T1000 (cell line): ENCODE measurements at regions not wholly inside any gene's neighbourhood (a gene's known extent, or its start where the extent isn't known, plus 50 kb on each side); places are given as distances from the start of the nearest gene placed in this dataset.

Experiments used
- DNase-seq: peaks from one replicate; lab custom pipeline; 2025; ENCODE audit warnings: mixed read lengths; lab: John Stamatoyannopoulos, UW

DNA sequence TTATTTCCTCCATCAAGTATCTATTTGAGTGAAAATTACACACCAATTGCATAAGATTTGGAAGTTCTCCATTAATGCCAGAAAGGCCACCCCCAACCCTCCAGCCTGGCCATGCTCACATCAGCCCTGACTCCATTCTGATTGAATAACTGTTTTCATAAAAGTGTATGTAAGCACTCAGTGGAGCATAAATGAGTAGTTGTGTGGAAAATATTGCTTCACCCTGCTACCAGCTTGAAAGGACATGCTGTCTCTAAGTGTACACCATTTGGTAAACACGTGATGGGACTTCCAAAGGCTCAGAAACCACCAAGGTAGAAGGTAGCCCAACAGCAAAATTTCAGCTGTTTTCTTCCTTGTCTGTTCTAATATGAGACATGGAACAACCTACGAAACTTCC is 393.8 kb downstream of the ZNF385D start:
- no peak for DNase-seq

DNA sequence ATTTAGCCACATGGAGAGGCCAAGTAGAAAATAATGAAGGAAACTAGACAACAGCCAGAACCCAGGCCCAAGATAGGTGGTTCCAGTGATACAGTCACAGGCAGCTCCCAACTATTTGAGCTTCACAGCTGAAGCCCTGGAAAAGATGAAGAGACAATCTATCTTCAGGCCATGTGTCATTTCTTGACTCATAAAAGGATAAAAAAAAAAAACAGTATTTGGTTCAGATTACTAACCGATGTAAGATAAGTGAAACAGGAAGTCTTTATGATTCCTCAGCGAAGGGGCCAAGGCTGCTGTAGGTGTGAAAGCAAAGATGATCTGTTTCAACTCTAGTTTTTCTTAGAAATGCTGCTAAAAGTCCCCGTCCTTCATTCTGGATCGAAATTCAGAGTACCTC is 394.6 kb downstream of the ZNF385D start:
- no peak for DNase-seq

DNA sequence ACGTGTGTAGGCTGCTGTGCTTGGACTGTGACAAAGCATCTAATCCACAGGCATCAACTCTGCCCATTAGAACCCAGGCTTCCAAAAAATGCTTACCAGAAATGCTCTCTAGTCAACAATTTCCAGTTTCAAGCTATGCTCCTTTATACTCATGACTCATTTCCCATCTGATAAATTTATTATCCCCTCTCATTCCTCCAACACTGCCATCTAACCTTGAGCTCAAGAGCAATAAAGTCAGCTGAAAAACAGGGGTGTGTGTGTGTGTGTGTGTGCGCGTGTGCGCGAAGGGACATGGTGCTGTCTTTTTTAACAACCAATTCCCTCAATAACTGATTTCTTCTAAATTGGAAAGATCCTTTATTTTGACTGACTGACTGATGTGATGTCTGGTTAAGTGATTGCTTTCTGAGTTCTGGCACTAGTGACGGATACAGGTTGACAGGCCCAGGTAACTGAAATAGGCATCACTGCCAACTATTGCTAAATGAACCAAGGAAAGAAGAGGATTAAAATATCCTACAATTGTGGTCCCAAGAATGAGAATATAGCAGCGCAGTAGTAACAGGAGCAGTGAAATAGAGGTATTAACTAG is 405.5 kb downstream of the ZNF385D start:
- DNase-seq, result no peak

DNA sequence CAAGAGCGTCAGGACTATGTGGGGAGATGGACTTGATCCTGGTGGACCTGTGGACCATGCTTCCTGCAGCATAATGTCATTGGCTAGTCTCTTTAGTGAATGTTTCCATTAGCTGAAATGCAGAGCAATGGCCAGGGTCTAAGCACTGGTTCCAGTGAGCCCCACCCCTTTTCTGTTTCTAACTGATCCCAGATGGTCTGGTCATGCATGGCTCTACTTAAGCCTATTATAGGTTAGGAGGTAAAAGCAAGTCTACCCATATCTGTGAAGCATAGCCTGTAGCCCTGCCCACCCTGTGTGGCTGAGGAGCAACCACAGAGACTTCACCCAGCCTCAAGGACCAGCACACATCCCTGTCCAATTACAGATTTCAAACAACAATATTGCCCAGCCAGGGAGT is 419.2 kb downstream of the ZNF385D start:
- no peak for DNase-seq

DNA sequence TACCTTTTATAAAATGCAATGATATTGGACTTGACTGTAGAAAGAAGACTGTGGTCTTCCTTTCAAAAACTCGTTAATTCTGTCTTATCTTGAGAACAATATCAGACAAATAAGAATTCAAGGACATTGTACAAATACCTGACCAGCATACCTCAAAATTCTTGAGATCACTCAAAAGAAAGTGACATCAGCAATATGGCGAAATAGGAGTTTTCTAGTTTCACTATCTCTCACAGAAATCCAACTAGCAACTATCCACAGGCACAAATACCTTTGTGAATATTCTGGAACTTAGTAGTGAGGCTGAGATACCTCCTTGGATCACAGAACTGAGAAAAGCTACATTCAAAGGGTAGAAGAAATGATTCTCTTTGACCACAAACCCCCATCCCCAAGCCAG is 419.7 kb downstream of the ZNF385D start:
- no peak for DNase-seq

DNA sequence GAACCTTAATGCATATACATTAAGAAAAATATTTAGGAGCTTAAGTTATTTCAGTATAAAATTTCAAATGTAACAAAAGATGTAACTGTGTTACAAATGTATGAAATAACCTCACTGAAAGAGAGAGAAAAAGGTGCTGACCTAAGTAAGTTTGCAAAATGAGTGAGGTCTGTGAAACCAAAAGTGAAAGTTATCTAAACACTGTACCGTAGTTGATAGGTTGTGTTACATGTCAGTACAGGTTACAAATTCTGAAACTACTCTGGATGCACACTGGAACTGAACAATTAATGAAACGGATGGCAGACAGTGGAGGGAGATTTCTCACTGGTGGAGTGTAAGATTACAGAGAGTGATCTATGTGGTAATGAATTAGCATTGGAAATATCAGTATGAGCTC is 420.7 kb downstream of the ZNF385D start:
- no peak for DNase-seq

DNA sequence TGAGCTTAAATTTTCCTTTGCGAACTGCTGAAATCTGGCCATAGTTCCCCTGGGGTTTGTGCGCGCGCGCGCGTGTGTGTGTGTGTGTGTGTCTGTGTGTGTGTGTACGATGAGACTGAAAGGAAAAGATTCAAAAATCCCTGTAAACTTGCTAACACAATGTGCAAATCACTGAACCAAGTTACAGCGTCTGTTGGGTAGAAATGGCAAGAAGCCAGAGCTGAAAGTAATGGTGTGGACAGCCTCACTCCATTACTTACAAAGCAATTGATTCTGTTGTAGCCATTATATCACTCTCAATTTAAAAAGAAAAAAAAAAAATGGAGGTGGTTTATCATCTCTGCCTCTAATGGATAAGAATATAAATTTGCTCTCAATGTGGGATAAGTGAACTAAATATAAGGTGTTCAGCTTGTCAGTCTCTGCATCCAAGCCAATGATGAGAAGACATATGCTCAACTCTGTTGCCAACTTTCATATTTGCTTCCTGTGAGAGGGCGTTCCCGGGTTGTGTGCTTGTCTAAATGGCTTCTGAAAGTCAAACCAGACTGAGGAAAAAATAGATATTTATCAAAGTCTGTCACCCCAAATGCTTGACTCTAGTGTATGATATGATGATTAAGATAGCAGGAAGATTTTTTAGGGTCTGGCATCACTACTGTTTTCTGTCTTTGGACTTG is 422.2 kb downstream of the ZNF385D start:
- no peak for DNase-seq

DNA sequence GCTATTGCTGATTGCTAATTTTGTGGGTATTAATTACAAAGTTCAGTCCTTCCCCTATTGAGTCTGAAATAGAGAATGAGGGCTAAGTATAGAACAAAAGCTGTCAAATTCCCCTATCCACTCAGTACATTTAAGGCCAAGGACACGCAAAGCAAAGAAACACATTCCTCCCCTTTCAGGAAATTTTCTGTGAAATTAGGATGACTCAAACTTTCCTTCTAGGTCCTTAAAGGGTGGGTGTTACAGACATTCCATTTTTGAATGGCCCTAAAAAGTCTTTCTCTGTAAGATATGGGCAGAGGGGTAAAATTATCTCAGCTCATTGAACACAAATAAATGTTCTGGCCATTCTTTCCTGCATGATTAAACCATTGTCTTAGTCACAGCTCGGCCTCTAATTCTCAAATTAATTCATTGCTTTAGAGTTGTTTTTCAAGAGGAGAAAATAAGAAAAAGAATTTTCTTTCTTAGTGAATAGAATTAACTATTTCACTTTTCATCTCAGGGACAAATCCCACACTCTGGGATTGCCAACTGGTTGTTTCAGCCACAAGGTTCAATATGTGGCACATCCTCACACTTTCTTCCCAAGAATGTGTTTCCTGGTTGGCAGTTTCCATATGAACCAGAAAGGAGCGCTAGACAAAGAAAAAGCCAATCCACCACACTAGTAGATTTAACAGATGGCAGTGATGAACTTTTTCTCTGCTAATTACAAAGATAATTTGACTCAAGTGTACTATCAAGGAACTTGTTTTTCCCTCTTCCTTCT is 424.1 kb downstream of the ZNF385D start:
- no peak for DNase-seq

DNA sequence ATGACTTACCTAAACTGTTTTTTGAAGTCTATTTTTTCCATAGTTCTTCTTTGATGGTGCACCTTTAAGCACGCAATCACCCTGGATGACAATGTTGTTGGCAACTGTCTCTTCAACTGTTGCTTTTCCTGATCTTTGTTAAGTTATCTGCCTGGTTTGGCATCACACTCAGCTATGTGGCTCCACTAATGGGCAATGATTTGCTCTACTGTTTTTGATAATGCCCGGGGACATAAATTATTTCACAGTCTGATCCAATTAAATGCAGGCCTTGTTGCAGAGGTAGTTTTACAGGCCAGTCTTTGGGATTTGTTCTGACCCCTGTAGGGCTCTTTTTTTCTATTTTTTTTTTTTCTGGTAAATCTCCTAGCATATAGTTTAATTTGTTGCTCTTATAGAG is 436.3 kb downstream of the ZNF385D start:
- no peak for DNase-seq

DNA sequence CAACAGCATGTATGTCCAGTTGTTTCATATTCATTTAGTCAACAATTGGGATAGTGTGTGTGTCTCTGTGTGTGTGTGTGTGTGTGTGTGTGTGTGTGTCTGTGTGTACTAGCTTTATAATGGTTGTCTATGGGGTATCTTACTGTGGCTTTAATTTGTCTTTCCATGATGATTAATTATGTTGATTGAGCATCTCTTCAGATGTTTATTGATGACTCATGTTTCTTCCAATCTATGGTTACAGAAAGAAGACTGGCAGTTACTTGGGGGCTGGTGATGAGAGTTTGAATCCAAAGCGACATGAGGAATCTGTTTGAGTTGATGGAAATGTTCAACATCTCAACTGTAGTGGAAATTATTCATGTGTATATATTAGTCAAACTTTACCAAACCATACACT is 440.1 kb downstream of the ZNF385D start:
- no peak for DNase-seq

DNA sequence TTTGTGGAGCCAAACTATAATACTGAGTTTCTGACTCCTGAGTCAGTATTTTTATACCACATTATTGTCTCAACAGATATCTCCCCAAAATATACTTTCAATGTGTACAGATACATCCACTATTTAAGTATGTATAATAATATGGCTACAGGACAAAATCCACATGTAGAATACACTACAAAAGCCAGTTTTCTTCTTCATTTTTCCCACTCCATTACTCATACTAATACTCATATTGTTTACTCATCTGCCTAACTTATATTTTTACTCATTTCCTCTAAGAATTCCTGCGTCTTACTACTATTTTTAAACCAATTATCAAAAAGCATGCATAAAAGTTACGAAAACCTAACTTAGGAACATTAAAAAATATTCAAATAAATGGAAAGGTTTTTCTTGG is 440.8 kb downstream of the ZNF385D start:
- no peak for DNase-seq

DNA sequence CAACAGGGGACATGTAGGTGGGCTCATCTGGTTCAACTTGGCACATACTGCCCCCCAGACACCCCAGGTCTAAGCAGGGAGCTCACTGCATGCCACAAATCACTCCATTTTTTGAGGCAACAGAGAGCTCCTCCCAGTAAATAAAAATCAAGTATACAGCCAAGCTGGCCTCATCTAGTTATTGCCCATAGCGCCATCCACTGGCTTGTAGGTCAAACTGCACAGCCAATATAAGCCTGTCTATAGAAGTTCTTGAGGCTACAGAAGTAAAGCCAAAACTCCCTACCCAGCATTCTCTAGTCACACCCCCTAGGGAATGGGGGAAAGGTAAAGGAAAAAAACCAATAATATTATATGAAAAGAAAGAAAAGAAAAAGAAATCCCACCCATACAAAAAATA is 453.7 kb downstream of the ZNF385D start:
- no peak for DNase-seq

DNA sequence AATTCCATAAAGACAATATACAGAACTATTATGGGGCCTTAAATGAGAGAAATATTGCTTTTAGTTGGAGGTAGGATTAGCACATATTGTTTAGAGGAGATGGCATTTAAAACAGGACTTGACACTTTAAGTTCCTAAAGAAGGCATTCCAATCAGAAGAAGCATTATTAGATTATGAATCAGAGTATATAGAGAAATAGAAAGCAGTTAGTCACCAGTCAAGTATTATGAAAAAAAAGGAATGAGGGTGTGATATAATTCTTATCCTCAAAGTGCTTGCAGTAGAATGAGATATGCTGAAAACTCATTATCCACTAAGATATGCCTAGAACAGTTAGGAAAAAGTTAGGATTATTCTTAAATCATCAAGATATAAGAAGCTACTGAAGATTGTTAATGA is 456.2 kb downstream of the ZNF385D start:
- no peak for DNase-seq

DNA sequence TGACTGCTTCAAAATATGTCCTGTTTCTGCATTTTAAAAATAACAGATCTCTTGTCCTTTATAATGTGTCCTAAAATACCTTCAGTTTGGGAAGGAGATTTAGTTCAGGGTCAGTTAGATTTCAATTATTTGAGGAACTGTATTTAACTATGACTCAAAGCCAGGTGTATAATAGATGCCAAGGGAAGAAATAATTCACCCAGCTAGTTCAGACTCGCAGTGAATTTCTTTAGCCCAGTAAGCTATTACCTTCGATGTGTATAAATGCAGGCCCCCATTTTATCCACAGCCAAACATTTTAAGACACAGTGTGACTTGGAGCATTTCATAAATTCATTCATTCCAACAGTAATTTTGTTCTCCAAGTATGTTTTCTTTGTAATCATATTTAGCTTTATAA is 458.0 kb downstream of the ZNF385D start:
- DNase-seq, result no peak

DNA sequence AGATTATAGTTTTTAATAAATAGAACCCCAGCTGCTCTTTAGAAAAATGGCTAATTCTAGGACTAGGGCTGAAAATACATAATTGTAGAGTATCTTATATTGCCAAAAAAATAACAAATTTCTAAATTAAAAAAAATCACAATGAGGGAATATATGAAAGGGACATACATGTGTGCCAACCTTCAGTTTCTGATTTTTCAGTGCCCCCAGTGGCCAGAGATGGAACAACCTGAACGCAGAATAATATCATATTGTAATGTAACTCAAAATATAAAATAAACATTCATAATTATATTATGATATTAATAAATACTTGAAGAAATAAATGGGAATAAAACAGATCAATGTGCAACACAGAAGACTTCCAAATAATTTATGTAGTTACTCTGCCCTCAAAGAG is 460.5 kb downstream of the ZNF385D start:
- no peak for DNase-seq

DNA sequence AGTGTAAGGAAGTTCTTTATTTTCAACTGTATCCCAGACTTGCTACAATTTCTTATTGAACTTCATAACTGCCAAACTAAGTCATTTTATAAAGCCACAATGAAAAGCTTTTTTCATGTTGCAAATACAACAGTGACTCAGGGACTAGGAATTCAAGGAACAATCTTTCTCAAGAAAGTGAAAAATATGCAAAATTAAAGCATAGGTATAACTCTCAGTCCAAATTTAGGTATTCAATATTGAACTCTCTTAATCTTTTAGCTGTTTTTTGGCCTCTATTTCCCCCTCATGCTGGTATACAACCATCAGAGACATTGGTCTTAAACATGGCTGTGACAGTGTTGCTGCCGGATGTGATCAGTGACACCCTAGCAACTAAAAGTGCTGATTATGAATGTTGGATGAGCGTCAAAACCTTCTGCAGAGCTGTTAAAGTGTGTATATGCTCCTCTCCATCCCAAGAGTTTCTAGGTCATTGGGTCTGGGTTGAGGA is 476.9 kb downstream of the ZNF385D start:
- no peak for DNase-seq

DNA sequence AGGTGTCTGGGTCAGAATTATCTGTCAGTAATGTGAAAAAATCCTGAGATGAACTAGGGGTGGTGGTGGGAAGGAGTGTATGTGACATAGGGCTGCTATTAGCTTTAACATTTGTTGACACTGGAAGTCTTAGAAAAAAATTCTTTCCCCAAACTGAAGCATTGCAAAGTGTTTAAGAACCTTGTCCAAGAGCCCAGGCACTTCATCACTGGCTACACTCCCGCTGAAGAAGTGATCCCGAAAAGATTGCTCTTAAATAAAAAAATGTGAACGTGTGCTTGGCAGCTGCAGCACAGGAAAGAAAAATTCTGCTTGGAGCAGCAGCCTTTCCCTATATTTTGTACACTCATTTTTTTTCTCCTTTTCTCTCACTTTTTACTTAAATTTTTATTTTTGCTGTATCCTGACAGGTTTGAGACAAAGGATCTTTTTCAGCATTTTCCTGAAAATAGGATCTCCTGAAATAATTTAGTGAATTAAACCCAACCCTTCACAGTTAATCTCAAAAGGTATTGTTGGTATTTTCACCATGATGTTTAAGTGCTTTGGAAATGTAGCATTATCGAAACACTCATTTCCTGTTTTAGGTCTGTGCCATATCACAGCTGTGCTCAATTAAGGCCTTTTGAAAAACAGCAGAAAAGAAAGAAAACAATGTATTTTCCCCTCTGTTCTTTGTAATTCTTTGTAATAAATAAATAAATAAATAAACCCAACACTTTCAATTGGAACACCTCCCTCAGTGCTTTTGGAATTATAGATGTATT is 477.6 kb downstream of the ZNF385D start:
- DNase-seq, result no peak

DNA sequence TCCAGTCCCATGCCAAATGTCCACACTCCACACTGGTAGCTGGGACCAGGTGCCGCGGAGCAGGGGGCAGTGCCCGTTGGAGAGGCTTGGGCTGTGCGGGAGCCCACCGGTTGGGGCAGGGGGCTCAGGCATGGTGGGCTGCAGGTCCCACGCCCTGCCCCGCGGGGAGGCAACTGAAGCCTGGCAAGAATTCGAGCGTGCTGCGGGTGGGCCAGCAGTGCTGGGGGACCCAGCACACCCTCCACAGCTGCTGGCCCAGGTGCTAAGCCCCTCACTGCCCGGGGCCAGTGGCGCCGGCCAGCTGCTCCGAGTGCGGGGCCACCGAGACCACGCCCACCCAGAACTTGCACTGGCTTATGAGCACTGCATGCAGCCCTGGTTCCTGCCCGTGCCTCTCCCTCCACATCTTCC is 479.4 kb downstream of the ZNF385D start:
- DNase-seq, result no peak

DNA sequence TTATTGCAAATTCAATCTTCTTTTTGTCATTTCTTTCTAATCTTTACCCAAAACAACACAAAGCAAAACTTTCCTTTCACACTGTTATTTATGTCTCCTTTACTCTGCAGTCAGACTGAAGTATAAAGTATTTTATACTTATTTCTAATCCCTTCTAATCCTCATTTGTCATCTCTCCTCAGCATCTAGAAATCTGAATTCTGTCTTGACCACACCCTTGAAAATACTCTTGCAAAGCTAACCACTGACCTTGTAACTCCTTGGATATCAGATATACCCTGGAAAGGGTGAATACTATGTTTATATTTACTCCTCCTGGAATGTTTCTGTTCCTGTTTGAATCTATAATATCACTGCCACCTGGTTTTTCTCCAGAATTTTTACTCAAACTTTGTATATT is 481.1 kb downstream of the ZNF385D start:
- no peak for DNase-seq

DNA sequence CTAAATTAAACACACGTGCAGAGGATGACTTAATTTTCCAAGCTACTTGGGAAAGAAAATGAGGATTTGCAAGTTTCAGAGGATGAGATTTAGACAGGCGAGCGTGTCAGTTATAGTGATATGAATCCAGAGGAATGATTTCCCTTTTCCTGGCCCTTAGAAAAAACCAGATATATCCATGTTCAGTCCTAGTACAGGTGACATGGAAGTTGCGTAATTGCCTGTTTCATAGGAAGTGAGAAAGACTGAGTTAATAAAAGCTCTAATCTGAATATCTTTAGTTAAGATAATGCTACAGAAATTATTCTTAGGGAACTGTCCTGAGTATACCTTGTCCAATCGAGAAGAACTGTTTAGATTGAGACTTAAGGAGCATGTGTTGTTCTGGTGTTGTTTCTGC is 490.5 kb downstream of the ZNF385D start:
- DNase-seq, result no peak

DNA sequence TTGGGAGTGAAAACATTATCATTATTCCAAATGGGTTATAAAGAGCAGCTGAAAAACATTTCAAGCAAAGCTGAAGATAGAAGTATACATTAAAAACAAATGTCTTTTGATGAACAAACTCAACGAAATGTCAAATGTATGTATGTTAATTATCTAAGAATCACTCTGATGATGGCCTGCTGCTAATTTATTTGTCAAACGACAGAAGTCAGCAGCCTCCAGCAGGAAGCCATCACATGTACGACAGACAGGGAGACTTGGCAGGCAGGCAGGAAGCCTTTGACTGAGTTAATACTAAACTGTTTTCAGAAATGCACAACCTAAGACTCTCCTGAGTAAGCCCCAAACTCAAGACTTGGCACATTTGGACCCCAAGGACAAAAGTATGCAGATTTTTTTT is 491.1 kb downstream of the ZNF385D start:
- no peak for DNase-seq

DNA sequence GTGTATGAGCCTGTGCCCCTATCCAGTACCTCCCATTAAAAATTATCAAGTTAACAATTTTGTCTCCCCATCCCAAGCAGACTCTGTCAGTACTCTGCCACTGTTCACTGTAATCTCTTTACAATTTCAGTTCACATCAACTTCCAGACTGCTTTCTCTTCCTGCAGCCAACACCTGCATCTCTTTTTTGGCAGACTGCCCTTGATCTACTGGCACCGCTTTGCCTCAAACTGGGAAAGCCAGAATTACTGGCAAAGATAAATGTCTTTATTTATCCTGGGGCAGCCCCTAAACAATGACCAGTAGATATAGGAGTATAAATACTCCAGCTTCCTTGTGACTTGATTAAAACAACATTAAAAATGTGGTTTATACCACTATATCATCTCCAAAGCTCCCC is 494.1 kb downstream of the ZNF385D start:
- DNase-seq, result no peak

DNA sequence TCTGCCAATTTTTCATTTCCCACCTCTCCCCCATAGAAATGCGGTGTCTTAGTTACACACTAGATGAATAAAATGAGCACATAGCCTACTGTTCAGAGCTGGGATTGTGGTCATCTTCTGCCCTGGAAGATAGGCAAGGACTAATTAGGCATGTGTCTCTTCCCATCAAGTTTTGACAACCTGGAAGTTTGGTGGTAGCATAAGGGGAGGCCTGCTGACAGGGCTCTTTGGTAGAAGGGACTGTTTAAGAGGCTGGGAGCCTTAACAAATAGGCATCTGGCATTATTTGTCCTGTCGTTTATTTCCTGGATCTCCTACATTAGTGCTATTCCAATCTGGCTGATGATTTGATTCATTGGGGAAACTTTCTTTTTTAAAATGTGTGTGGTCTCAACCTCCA is 512.3 kb downstream of the ZNF385D start:
- DNase-seq, result no peak
